HepG2 (cell line): ENCODE measurements at regions not wholly inside any gene's neighbourhood (a gene's known extent, or its start where the extent isn't known, plus 50 kb on each side); places are given as distances from the start of the nearest gene placed in this dataset.

Experiments used
- ATAC-seq: fragments of 200-7000 bp; cut with Tn5 transposase; 3 replicates; pipeline ENCODE4 v1.9.1; 2020; ENCODE audit warnings: mild to moderate bottlenecking, moderate library complexity
- BruUV-seq: library from RNA; stranded (reverse); fragments of 400-500 nt; replicated peaks from 2 replicates; lab custom pipeline; 2021; lab: Mats Ljungman, UMichigan
- CTCF ChIA-PET: fragments of 300-600 bp; formaldehyde crosslinking; extraction: SDS; loops from one replicate; lab custom pipeline; 2021; ENCODE audit warnings: low total read pairs, inconsistent platforms, low intra/inter-chr PET ratio; lab: Yijun Ruan, JAX
- POLR2A ChIA-PET: fragments of 350-600 bp; sonication (Branson Sonifier 250); formaldehyde crosslinking; loops from one replicate; lab custom pipeline; 2020; ENCODE audit warnings: antibody characterized with exemption, inconsistent platforms; lab: Yijun Ruan, JAX
- DNase-seq: peaks from one replicate; pipeline ENCODE4 v3.0.0-alpha.2; 2015; ENCODE audit warnings: low spot score
- FAIRE-seq: peaks from 3 replicates; lab custom pipeline; 2011; peaks lifted over from hg19 to GRCh38; lab: Jason Lieb, UNC
- H2AFZ ChIP-seq: one replicate; pipeline ENCODE4 v1.6.1; 2011; ENCODE audit warnings: low read length, inconsistent platforms
- H3K27ac ChIP-seq: fragments of 300-600 bp; 3 replicates; pipeline ENCODE4 v1.8.0; 2011; ENCODE audit warnings: mixed run types, mild to moderate bottlenecking, mixed read lengths, low read length, inconsistent platforms; ENCODE audit not compliant: insufficient read depth; ENCODE audit errors: extremely low read length
- H3K27me3 ChIP-seq, 2 experiments: fragments of 200-600 bp in 1 of 2; 2 replicates in 1 of 2; 3 replicates in 1 of 2; pipeline versions ENCODE4 v1.6.0 to v1.8.0; 2011; ENCODE audit warnings: low read length in 2 of 2, mild to moderate bottlenecking in 2 of 2, moderate library complexity in 2 of 2, inconsistent platforms in 1 of 2; ENCODE audit not compliant: insufficient read depth in 2 of 2, control insufficient read depth in 1 of 2
- H3K36me3 ChIP-seq, 2 experiments: fragments of 200-600 bp in 1 of 2; replicated peaks in 1 of 2; 2 replicates in 1 of 2; 3 replicates in 1 of 2; pipeline versions ENCODE4 v1.5.1 to v1.8.0; 2011; ENCODE audit warnings: low read length in 2 of 2, inconsistent platforms in 1 of 2; ENCODE audit not compliant: insufficient read depth in 2 of 2, control insufficient read depth in 1 of 2
- H3K4me1 ChIP-seq: 2 replicates; pipeline ENCODE4 v1.5.1; 2012; ENCODE audit warnings: low read length, inconsistent platforms; ENCODE audit not compliant: insufficient read depth
- H3K4me2 ChIP-seq: 2 replicates; pipeline ENCODE4 v1.6.0; 2011; ENCODE audit warnings: low read depth, low read length, inconsistent platforms
- H3K4me3 ChIP-seq, 3 experiments: fragments of 200-600 bp in 1 of 3; sonication (generic), shearing (Covaris generic) in 1 of 3; replicated peaks in 1 of 3; 2 replicates each; pipeline ENCODE4 v1.5.1; 2011 to 2016; ENCODE audit warnings: low read length in 3 of 3, inconsistent platforms in 2 of 3, low read depth in 2 of 3, mild to moderate bottlenecking in 2 of 3, control low read depth in 1 of 3, mixed read lengths in 1 of 3; ENCODE audit not compliant: insufficient read depth in 1 of 3
- H3K79me2 ChIP-seq: one replicate; pipeline ENCODE4 v1.6.1; 2011; ENCODE audit warnings: low read length, inconsistent platforms; ENCODE audit not compliant: insufficient read depth
- H3K9ac ChIP-seq: 2 replicates; pipeline ENCODE4 v1.6.0; 2011; ENCODE audit warnings: mild to moderate bottlenecking, low read depth, low read length, inconsistent platforms; ENCODE audit not compliant: insufficient read depth
- H3K9me3 ChIP-seq: 2 replicates; pipeline ENCODE4 v1.5.1; 2012; ENCODE audit warnings: mild to moderate bottlenecking, low read length
- H4K20me1 ChIP-seq: 2 replicates; pipeline ENCODE4 v1.6.0; 2011; ENCODE audit warnings: inconsistent platforms, mild to moderate bottlenecking, low read length, moderate library complexity; ENCODE audit not compliant: insufficient read depth
- ARHGAP35 ChIP-seq: sonication (generic); formaldehyde crosslinking; IDR thresholded peaks from 2 replicates; pipeline ENCODE4 v1.9.0; 2022; ENCODE audit warnings: mild to moderate bottlenecking, inconsistent platforms, moderate library complexity, missing genetic modification reagents, borderline replicate concordance
- ERF ChIP-seq: IDR thresholded peaks from 2 replicates; pipeline ENCODE4 v1.6.1; 2018; ENCODE audit warnings: missing biosample characterization, missing genetic modification reagents
- HDAC1 ChIP-seq: sonication (generic); formaldehyde crosslinking; IDR thresholded peaks from 2 replicates; pipeline ENCODE4 v1.5.1; 2020; ENCODE audit warnings: mild to moderate bottlenecking, missing genetic modification reagents
- HOMEZ ChIP-seq: IDR thresholded peaks from 2 replicates; pipeline ENCODE4 v1.6.1; 2016; ENCODE audit warnings: low read depth
- IRX3 ChIP-seq: sonication (generic); formaldehyde crosslinking; IDR thresholded peaks from 2 replicates; pipeline ENCODE4 v1.8.1; 2023; ENCODE audit warnings: mild to moderate bottlenecking, low read depth, missing genetic modification reagents, borderline replicate concordance
- KDM2A ChIP-seq: sonication (generic); formaldehyde crosslinking; IDR thresholded peaks from 2 replicates; pipeline ENCODE4 v1.4.0; 2020; ENCODE audit warnings: low read depth, missing genetic modification reagents, borderline replicate concordance
- MAF1 ChIP-seq: sonication (generic); formaldehyde crosslinking; IDR thresholded peaks from 2 replicates; pipeline ENCODE4 v1.5.0; 2020; ENCODE audit warnings: missing genetic modification reagents, borderline replicate concordance
- POLR2A ChIP-seq, 2 experiments: IDR thresholded peaks; 2 replicates each; pipeline ENCODE4 v1.6.1; 2011; ENCODE audit warnings: low read depth in 2 of 2, low read length in 2 of 2, mild to moderate bottlenecking in 1 of 2, moderate library complexity in 1 of 2; ENCODE audit not compliant: insufficient read depth in 1 of 2
- SP2 ChIP-seq: sonication (generic); formaldehyde crosslinking; IDR thresholded peaks from 2 replicates; pipeline ENCODE4 v1.5.1; 2020; ENCODE audit warnings: mild to moderate bottlenecking, missing genetic modification reagents
- THAP7 ChIP-seq: sonication (generic); formaldehyde crosslinking; IDR thresholded peaks from 2 replicates; pipeline ENCODE4 v1.8.1; 2023; ENCODE audit warnings: mild to moderate bottlenecking, missing genetic modification reagents
- ZNF253 ChIP-seq: sonication (generic); formaldehyde crosslinking; IDR thresholded peaks from 2 replicates; pipeline ENCODE4 v1.8.0; 2022; ENCODE audit warnings: mild to moderate bottlenecking, missing genetic modification reagents, borderline replicate concordance
- ZNF446 ChIP-seq: sonication (generic); formaldehyde crosslinking; IDR thresholded peaks from 2 replicates; pipeline ENCODE4 v1.5.0; 2020; ENCODE audit warnings: mild to moderate bottlenecking, missing genetic modification reagents
- ZNF703 ChIP-seq: sonication (generic); formaldehyde crosslinking; IDR thresholded peaks from 2 replicates; pipeline ENCODE4 v1.5.1; 2020; ENCODE audit warnings: missing genetic modification reagents, mild to moderate bottlenecking, moderate library complexity, borderline replicate concordance
- ZNF776 ChIP-seq: sonication (generic); formaldehyde crosslinking; IDR thresholded peaks from 2 replicates; pipeline ENCODE4 v1.4.0; 2020; ENCODE audit warnings: mild to moderate bottlenecking, missing genetic modification reagents
- ZNF816 ChIP-seq: sonication (generic); formaldehyde crosslinking; IDR thresholded peaks from 2 replicates; pipeline ENCODE4 v1.8.0; 2022; ENCODE audit warnings: missing genetic modification reagents, mild to moderate bottlenecking, borderline replicate concordance
- ZSCAN31 ChIP-seq: sonication (generic); formaldehyde crosslinking; IDR thresholded peaks from 2 replicates; pipeline ENCODE4 v1.5.0; 2020; ENCODE audit warnings: low read depth, mild to moderate bottlenecking, missing genetic modification reagents
- in situ Hi-C: cut with HindIII; loops from 2 replicates; pipeline ENCODE4 v1.10.0; 2017; ENCODE audit warnings: low pct_unique_long_range_greater_than_20kb; ENCODE audit not compliant: extremely low pct_ligation_motif_present
- intact Hi-C: fragments of 100-400 bp; cut with micrococcal nuclease; formaldehyde crosslinking; loops from one replicate; pipeline ENCODE4 v1.10.0; 2022; ENCODE audit not compliant: unreplicated experiment
- TF ChIP-seq, protein P1 (sequence below): sonication (generic); formaldehyde crosslinking; IDR thresholded peaks from 2 replicates; pipeline ENCODE4 v1.4.0; 2020; ENCODE audit warnings: missing genetic modification reagents

DNA sequence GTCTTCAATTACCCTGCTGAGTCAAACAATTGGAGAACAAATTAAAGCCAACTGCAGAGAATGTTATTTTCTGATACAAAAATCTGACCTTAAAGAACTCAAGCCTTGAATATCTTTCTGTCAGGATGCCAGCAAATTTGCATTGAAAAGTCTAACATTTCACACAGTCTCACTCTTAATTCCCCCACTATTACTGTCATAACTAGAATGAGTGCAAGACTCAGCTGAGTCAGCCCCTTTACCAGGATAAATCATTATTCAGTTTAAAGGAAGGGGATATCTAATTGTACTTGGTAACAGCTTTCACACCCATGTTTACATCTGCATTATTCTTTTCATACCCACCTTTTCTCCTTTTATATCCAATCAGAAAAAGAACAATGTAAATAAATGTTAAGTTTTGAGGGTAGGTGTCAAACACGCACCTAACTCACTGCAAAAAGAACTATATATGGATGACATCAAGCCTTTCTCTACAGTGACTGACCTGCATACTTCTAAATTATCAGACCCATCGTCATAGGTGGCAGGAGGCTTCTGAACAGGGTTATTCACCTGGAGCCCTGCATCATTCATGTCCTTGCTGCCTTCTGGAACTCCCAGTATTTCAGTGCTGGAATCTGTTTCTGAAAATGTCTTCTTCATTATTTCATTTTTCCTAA lies 117.4 kb downstream of the TMA16 start (continued):
- TF ChIP-seq ZNF446 (CRISPR knock-in tag) = no peak
- TF ChIP-seq ERF (CRISPR knock-in tag) = no peak
- TF ChIP-seq ZSCAN31 (CRISPR knock-in tag) = no peak
- no peak for TF ChIP-seq HOMEZ (CRISPR knock-in tag)
- TF ChIP-seq ARHGAP35 (CRISPR knock-in tag) = no peak
- no peak for TF ChIP-seq KDM2A (CRISPR knock-in tag)
- no peak for TF ChIP-seq IRX3
- TF ChIP-seq, all 625 proteins: peak for 0

DNA sequence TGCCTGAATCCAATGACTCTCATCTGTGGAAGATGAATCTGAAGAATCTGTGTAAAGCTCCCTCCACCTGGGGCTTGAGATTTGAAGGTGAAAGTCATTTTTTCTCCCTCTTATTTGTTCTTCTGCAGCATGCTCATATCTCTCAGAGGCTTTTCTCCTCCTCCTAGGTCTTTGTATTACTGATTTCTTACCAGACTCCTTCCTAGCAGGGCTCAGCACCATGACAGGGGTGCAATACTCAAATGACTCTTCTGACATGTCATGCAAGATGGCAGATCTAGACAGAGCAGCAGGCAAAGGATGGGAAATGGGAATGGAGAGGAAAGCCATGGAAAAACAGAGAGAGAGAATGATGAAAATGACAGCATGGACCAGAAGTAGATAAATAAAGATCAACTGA lies 118.3 kb downstream of the TMA16 start:
- no peak for DNase-seq
- Histone ChIP-seq H4K20me1 (no peaks in the 10 kb centered on the region), H2AFZ (no peak overlapping the region), H3K27ac (no peak overlapping the region), H3K9ac (no peak overlapping the region), H3K27me3 (no peaks in the 10 kb centered on the region), H3K36me3 (no peaks in the 10 kb centered on the region), H3K79me2 (no peaks in the 10 kb centered on the region), H3K4me3 (no peak overlapping the region), H3K4me1 (no peaks in the 10 kb centered on the region), H3K9me3 (no peaks in the 10 kb centered on the region), H3K4me2 (no peak overlapping the region)
- ChIA-PET POLR2A (no interaction called here), CTCF (no interaction called here)
- in situ Hi-C loops = no loop called here
- FAIRE-seq = no peak
- intact Hi-C loops = no loop called here
- ATAC-seq = no peak
- TF ChIP-seq ZNF776 (CRISPR knock-in tag) (no peak), MAF1 (CRISPR knock-in tag) (no peak), THAP7 (no peak), ZNF703 (CRISPR knock-in tag) (no peak), HDAC1 (CRISPR knock-in tag) (no peak), ZNF816 (CRISPR knock-in tag) (no peak), SP2 (no peak), ZNF253 (CRISPR knock-in tag) (no peak), POLR2A (IDR thresholded peaks at IDR 0.05; ENCODE audit: insufficient read depth in 1 of 2, low read depth in 2 of 2, low read length in 2 of 2) (no peak)
- TF ChIP-seq, protein P1, sequence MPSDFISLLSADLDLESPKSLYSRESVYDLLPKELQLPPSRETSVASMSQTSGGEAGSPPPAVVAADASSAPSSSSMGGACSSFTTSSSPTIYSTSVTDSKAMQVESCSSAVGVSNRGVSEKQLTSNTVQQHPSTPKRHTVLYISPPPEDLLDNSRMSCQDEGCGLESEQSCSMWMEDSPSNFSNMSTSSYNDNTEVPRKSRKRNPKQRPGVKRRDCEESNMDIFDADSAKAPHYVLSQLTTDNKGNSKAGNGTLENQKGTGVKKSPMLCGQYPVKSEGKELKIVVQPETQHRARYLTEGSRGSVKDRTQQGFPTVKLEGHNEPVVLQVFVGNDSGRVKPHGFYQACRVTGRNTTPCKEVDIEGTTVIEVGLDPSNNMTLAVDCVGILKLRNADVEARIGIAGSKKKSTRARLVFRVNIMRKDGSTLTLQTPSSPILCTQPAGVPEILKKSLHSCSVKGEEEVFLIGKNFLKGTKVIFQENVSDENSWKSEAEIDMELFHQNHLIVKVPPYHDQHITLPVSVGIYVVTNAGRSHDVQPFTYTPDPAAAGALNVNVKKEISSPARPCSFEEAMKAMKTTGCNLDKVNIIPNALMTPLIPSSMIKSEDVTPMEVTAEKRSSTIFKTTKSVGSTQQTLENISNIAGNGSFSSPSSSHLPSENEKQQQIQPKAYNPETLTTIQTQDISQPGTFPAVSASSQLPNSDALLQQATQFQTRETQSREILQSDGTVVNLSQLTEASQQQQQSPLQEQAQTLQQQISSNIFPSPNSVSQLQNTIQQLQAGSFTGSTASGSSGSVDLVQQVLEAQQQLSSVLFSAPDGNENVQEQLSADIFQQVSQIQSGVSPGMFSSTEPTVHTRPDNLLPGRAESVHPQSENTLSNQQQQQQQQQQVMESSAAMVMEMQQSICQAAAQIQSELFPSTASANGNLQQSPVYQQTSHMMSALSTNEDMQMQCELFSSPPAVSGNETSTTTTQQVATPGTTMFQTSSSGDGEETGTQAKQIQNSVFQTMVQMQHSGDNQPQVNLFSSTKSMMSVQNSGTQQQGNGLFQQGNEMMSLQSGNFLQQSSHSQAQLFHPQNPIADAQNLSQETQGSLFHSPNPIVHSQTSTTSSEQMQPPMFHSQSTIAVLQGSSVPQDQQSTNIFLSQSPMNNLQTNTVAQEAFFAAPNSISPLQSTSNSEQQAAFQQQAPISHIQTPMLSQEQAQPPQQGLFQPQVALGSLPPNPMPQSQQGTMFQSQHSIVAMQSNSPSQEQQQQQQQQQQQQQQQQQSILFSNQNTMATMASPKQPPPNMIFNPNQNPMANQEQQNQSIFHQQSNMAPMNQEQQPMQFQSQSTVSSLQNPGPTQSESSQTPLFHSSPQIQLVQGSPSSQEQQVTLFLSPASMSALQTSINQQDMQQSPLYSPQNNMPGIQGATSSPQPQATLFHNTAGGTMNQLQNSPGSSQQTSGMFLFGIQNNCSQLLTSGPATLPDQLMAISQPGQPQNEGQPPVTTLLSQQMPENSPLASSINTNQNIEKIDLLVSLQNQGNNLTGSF (CRISPR knock-in tag) = no peak
- no TSS peak for BruUV-seq
